ENCODE measurements at regions not wholly inside any gene's neighbourhood (a gene's known extent, or its start where the extent isn't known, plus 50 kb on each side); places are given as distances from the start of the nearest gene placed in this dataset.

- H3K4me3 ChIP-seq: no peak overlapping the region
- no peaks in the 10 kb centered on the region for H3K27me3 ChIP-seq (replicated peaks in 1 of 2; ENCODE audit: control insufficient read depth in 2 of 2, insufficient read depth in 2 of 2, low read length in 1 of 2)
- ChIA-PET RAD21 (ENCODE audit: unreplicated experiment) (no interaction called here), POLR2A (no interaction called here), SMC1A (ENCODE audit: uncharacterized antibody, unreplicated experiment) (interaction anchor here (1.4 to 1.5 kb wide), 2 partner anchors 11 to 15 kb away, joined by 3 to 5 read pairs; no protein-coding TSS in a partner anchor), CTCF (no interaction called here)
- no peaks in the 10 kb centered on the region for H4K20me1 ChIP-seq (ENCODE audit: control insufficient read depth, insufficient read depth)
- H3K4me1 ChIP-seq (ENCODE audit: control insufficient read depth, insufficient read depth, low read length): no peaks in the 10 kb centered on the region
- BruUV-seq (replicated peaks): no TSS peak
- no peak overlapping the region for H3K27ac ChIP-seq (ENCODE audit: control insufficient read depth, insufficient read depth)
- no peaks in the 10 kb centered on the region for H3K9me3 ChIP-seq (replicated peaks; ENCODE audit: control insufficient read depth, insufficient read depth, low read length)
- no peak overlapping the region for H3K4me2 ChIP-seq (ENCODE audit: control insufficient read depth, insufficient read depth)
- no peak overlapping the region for H2AFZ ChIP-seq (ENCODE audit: control insufficient read depth, low read depth, low read length)
- H3K9ac ChIP-seq (ENCODE audit: control insufficient read depth, insufficient read depth, low read length): no peak overlapping the region
- in situ Hi-C loops (cut with MboI): no loop called here
- ATAC-seq (no peak), FAIRE-seq (no peak), DNase-seq (ENCODE audit: low read depth, low spot score) (no peak)
- H3K79me2 ChIP-seq (ENCODE audit: control insufficient read depth, insufficient read depth, low read length): no peaks in the 10 kb centered on the region
- no peaks in the 10 kb centered on the region for H3K36me3 ChIP-seq (ENCODE audit: control insufficient read depth in 2 of 2, insufficient read depth in 2 of 2, low read length in 1 of 2)
- intact Hi-C loops (cut with micrococcal nuclease; ENCODE audit: unreplicated experiment): no loop called here
- TF ChIP-seq RUNX3 (IDR thresholded peaks at IDR 0.05; ENCODE audit: low read length) (no peak), RCOR1 (conservative IDR thresholded peaks at IDR 0.05; ENCODE audit: low read depth, low read length) (no peak), BCL3 (IDR thresholded peaks at IDR 0.05; ENCODE audit: borderline replicate concordance, insufficient read depth, low read depth, low read length, poor library complexity, severe bottlenecking) (no peak), NKRF (conservative IDR thresholded peaks at IDR 0.05) (no peak), BCL11A (IDR thresholded peaks at IDR 0.05; ENCODE audit: low read depth, low read length) (no peak), SMARCA5 (IDR thresholded peaks at IDR 0.05) (no peak), CBFB (IDR thresholded peaks at IDR 0.05; ENCODE audit: low read depth) (no peak), PRDM15 (CRISPR knock-in tag; IDR thresholded peaks at IDR 0.05) (no peak), KDM1A (IDR thresholded peaks at IDR 0.05; ENCODE audit: borderline replicate concordance) (no peak), USF2 (IDR thresholded peaks at IDR 0.05; ENCODE audit: borderline replicate concordance, low read depth, low read length) (no peak), ZBTB40 (IDR thresholded peaks at IDR 0.05; ENCODE audit: borderline replicate concordance) (no peak), HCFC1 (IDR thresholded peaks at IDR 0.05; ENCODE audit: low read length) (no peak), NFXL1 (IDR thresholded peaks at IDR 0.05; ENCODE audit: borderline replicate concordance) (no peak), TCF7 (IDR thresholded peaks at IDR 0.05; ENCODE audit: borderline replicate concordance) (no peak)
These were observed 235.0 kb downstream of the SUCLG1 start for GRCh38 chr2:84224121-84224520.
